GM06990 (cell line): ENCODE measurements at regions not wholly inside any gene's neighbourhood (a gene's known extent, or its start where the extent isn't known, plus 50 kb on each side); places are given as distances from the start of the nearest gene placed in this dataset.
"Not testable (repeated sequence)": the region's sequence is repeated elsewhere in the genome, so short reads cannot be mapped to it uniquely, and the experiment has no call there.

Experiments
- DNase-seq: peaks from one replicate; pipeline ENCODE4 v3.0.0-alpha.2; 2011; ENCODE audit not compliant: insufficient read length; ENCODE audit errors: extremely low read depth
- H3K27me3 ChIP-seq: replicated peaks from 2 replicates; pipeline ENCODE4 v1.6.0; 2011; ENCODE audit warnings: low read length; ENCODE audit not compliant: control insufficient read depth, insufficient read depth
- H3K36me3 ChIP-seq: 2 replicates; pipeline ENCODE4 v1.5.1; 2011; ENCODE audit warnings: low read length; ENCODE audit not compliant: control insufficient read depth, insufficient read depth
- H3K4me3 ChIP-seq: replicated peaks from 2 replicates; pipeline ENCODE4 v1.5.1; 2011; ENCODE audit warnings: low read depth, mild to moderate bottlenecking, control low read depth, low read length
- CTCF ChIP-seq: IDR thresholded peaks from 2 replicates; pipeline ENCODE4 v1.5.1; 2011; ENCODE audit warnings: low read length, control low read depth, mild to moderate bottlenecking, inconsistent platforms; ENCODE audit not compliant: insufficient read depth, poor library complexity, severe bottlenecking

GRCh38 chr6:144485531-144485930, 200.4 kb downstream of the UTRN start:
- TF ChIP-seq CTCF, result no peak
- no peak for DNase-seq
- Histone ChIP-seq H3K27me3 (no peaks in the 10 kb centered on the region), H3K4me3 (no peak overlapping the region), H3K36me3 (peaks cover 2% of the 10 kb centered on the region)

- no peaks in the 10 kb centered on the region for H3K27me3 ChIP-seq
- H3K4me3 ChIP-seq, result no peak overlapping the region
- DNase-seq, result no peak
- no peak for TF ChIP-seq CTCF
- peaks cover 4% of the 10 kb centered on the region for H3K36me3 ChIP-seq
Measured at GRCh38 chr6:144488590-144488989, 203.5 kb downstream of the UTRN start.

- Histone ChIP-seq H3K4me3 (no peak overlapping the region), H3K27me3 (no peaks in the 10 kb centered on the region), H3K36me3 (peaks cover 6% of the 10 kb centered on the region)
- TF ChIP-seq CTCF, result no peak
- no peak for DNase-seq
Measured at GRCh38 chr6:144493035-144493910, 208.1 kb downstream of the UTRN start.

GRCh38 chr6:144495076-144495475, 209.9 kb downstream of the UTRN start:
- H3K4me3 ChIP-seq, H3K36me3 ChIP-seq, H3K27me3 ChIP-seq, DNase-seq: not testable (repeated sequence)

GRCh38 chr6:144497650-144498049, 212.5 kb downstream of the UTRN start:
- no peaks in the 10 kb centered on the region for H3K27me3 ChIP-seq
- H3K36me3 ChIP-seq, result peaks cover 2% of the 10 kb centered on the region
- TF ChIP-seq CTCF, result no peak
- DNase-seq, result no peak
- no peak overlapping the region for H3K4me3 ChIP-seq

GRCh38 chr6:144500892-144501291, 215.8 kb downstream of the UTRN start:
- no peak for TF ChIP-seq CTCF
- Histone ChIP-seq H3K27me3 (no peaks in the 10 kb centered on the region), H3K36me3 (no peaks in the 10 kb centered on the region), H3K4me3 (no peak overlapping the region)
- no peak for DNase-seq

GRCh38 chr6:144505214-144505613, 220.1 kb downstream of the UTRN start:
- DNase-seq, H3K27me3 ChIP-seq, H3K4me3 ChIP-seq, H3K36me3 ChIP-seq: not testable (repeated sequence)

- H3K4me3 ChIP-seq, H3K36me3 ChIP-seq, DNase-seq, H3K27me3 ChIP-seq: not testable (repeated sequence)
Measured at GRCh38 chr6:144506051-144506450, 220.9 kb downstream of the UTRN start.

- not testable (repeated sequence) for H3K27me3 ChIP-seq, H3K4me3 ChIP-seq
Measured at GRCh38 chr6:144507772-144508312, 222.7 kb downstream of the UTRN start.

More at GRCh38 chr6:144507772-144508312, 222.7 kb downstream of the UTRN start:
- not testable (repeated sequence) for H3K36me3 ChIP-seq, DNase-seq
